Esophagus muscularis mucosa (tissue), 4 donors: ENCODE measurements at regions not wholly inside any gene's neighbourhood (a gene's known extent, or its start where the extent isn't known, plus 50 kb on each side); places are given as distances from the start of the nearest gene placed in this dataset.

ENCODE experiments used
- DNase-seq: peaks from one replicate; pipeline ENCODE4 v3.0.0-alpha.2; 2017; ENCODE audit errors: extremely low spot score
- H3K27ac ChIP-seq, 4 donors: fragments of 200-600 bp; sonication (generic); replicated peaks in 1 of 4; 1 replicate in 3 of 4; 2 replicates in 1 of 4; pipeline ENCODE4 v1.5.1; 2016 to 2019; ENCODE audit warnings: mild to moderate bottlenecking in 1 of 4
- H3K27me3 ChIP-seq, 4 donors: fragments of 200-600 bp; sonication (generic); one replicate each; pipeline versions ENCODE4 v1.5.1 to v1.6.0; 2016 to 2019
- H3K36me3 ChIP-seq, 4 donors: fragments of 200-600 bp; sonication (generic); one replicate each; pipeline ENCODE4 v1.5.1; 2016 to 2019
- H3K4me1 ChIP-seq, 4 donors: fragments of 200-600 bp; sonication (generic); one replicate each; pipeline ENCODE4 v1.5.1; 2016 to 2019
- H3K4me3 ChIP-seq, 4 donors: fragments of 200-600 bp; sonication (generic); 1 replicate in 2 of 4; 2 replicates in 2 of 4; pipeline ENCODE4 v1.5.1; 2016 to 2019; ENCODE audit warnings: mild to moderate bottlenecking in 4 of 4, moderate library complexity in 1 of 4
- H3K9me3 ChIP-seq, 4 donors: fragments of 200-600 bp; sonication (generic); 1 replicate in 3 of 4; 2 replicates in 1 of 4; pipeline ENCODE4 v1.5.1; 2016 to 2019
- EP300 ChIP-seq: sonication (generic); formaldehyde crosslinking; IDR thresholded peaks from one replicate; pipeline ENCODE4 v1.6.1; 2017; ENCODE audit warnings: antibody characterized with exemption
- POLR2A ChIP-seq: fragments of 450-650 bp; IDR thresholded peaks from one replicate; pipeline ENCODE4 v1.6.1; 2017; ENCODE audit warnings: antibody characterized with exemption, moderate library complexity, mild to moderate bottlenecking, low read depth
- POLR2AphosphoS5 ChIP-seq, 2 donors: sonication (generic); formaldehyde crosslinking; IDR thresholded peaks; one replicate each; pipeline ENCODE4 v1.6.1; 2017; ENCODE audit warnings: antibody characterized with exemption in 2 of 2
- WGBS: methylation state at CpG from one replicate; pipeline ENCODE4 v1.1.5; 2018; 5-methylcytosine and 5-hydroxymethylcytosine counted together
- intact Hi-C: fragments of 100-400 bp; cut with DNase I; formaldehyde crosslinking; loops from one replicate; pipeline ENCODE4 v1.15.1; 2023
- TF ChIP-seq, protein P1 (sequence below), 3 experiments: fragments of 200-600 bp in 2 of 3; fragments of 450-650 bp in 1 of 3; sonication (generic) in 2 of 3; IDR thresholded peaks; one replicate each; pipeline ENCODE4 v1.5.1; 2017 to 2019; ENCODE audit warnings: antibody characterized with exemption in 3 of 3, mild to moderate bottlenecking in 2 of 3, moderate library complexity in 1 of 3

DNA sequence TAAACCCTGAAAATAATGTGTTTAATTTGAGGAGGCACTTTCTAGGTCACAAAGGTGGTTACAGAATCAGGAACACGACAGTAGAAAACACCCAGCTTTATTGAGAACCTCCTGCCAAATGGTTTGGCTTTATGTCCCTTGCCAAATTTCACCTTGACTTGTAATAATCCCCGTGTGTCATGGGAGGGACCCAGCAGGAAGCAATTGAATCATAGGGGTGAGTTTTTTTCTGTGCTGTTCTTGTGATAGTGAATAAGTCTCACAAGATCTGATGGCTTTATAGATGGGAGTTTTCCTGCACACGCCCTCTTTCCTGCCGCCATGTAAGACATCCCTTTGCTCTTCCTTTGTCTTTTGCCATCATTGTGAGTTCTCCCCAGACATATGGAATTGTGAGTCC is 193.8 kb upstream of the KLF6 start:
- peak; percentile 68 for DNase-seq
- Histone ChIP-seq H3K27ac (no peak overlapping the region), H3K4me3 (no peak overlapping the region), H3K27me3 (no peaks in the 10 kb centered on the region), H3K9me3 (peaks cover 0 to 5% (median 0%) of the 10 kb centered on the region in 4 donors), H3K4me1 (no peaks in the 10 kb centered on the region), H3K36me3 (no peaks in the 10 kb centered on the region)
- TF ChIP-seq POLR2AphosphoS5 (IDR thresholded peaks at IDR 0.05) (no peak), EP300 (no peak), POLR2A (no peak)
- TF ChIP-seq, protein P1, sequence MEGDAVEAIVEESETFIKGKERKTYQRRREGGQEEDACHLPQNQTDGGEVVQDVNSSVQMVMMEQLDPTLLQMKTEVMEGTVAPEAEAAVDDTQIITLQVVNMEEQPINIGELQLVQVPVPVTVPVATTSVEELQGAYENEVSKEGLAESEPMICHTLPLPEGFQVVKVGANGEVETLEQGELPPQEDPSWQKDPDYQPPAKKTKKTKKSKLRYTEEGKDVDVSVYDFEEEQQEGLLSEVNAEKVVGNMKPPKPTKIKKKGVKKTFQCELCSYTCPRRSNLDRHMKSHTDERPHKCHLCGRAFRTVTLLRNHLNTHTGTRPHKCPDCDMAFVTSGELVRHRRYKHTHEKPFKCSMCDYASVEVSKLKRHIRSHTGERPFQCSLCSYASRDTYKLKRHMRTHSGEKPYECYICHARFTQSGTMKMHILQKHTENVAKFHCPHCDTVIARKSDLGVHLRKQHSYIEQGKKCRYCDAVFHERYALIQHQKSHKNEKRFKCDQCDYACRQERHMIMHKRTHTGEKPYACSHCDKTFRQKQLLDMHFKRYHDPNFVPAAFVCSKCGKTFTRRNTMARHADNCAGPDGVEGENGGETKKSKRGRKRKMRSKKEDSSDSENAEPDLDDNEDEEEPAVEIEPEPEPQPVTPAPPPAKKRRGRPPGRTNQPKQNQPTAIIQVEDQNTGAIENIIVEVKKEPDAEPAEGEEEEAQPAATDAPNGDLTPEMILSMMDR (IDR thresholded peaks at IDR 0.05): no peak
- intact Hi-C loops: loop anchor here (10.0 kb wide), 1 partner anchor 136 kb away; no protein-coding TSS in a partner anchor
- 77% methylated on average over 4 of the region's 4 CpGs for WGBS

DNA sequence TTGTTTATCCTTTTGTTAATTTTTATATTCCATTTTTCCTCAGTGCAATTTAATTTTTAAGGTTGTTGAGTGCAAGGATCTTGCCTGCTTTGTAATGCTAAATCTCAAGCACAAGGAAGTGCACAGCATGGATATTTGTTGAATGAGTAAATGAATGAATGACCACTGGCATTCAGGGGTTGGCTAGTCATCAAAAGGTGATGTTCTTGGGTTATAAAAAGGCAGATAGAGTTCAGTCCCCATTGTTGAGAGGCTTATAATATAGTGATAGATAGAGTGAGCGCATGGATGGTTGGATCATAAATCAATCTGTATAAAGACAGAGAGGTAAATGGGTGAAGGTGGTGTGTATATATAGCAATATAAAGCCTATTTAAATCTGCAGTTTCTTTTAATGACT is 193.2 kb upstream of the KLF6 start:
- no peak overlapping the region for H3K4me3 ChIP-seq

DNA sequence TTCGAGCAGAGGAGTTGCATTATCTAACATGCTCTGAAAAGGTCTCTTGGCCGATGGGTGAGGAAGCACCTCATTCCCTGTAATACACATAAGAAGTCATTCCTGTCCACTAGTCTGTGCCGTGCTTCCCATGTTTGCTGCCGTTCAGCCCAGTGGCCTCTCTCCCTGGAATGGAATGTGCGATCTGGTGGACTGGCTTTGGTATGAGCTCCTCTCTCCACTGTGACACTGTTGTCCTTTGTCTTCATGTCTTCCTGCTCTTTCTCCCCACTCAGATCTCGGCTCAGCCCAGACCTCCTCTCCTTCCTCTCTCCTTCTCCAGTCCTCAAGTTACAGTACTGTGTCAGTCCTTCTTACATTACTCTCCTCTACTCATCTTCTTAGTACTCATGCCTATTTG is 192.8 kb upstream of the KLF6 start:
- intact Hi-C loops: loop anchor here (10.0 kb wide), 1 partner anchor 137 kb away; no protein-coding TSS in a partner anchor

More for the DNA sequence above, 193.2 kb upstream of the KLF6 start:
- TF ChIP-seq, protein P1 (IDR thresholded peaks at IDR 0.05): no peak
- TF ChIP-seq POLR2A (no peak), EP300 (no peak), POLR2AphosphoS5 (IDR thresholded peaks at IDR 0.05) (no peak)
- peaks cover 0 to 2% (median 0%) of the 10 kb centered on the region in 4 donors for H3K9me3 ChIP-seq
- H3K36me3 ChIP-seq: no peaks in the 10 kb centered on the region
- no peak for DNase-seq
- WGBS: 100% methylated on average over 1 of the region's 1 CpG
- H3K27ac ChIP-seq: no peak overlapping the region
- H3K4me1 ChIP-seq: no peaks in the 10 kb centered on the region
- intact Hi-C loops: loop anchor here (10.0 kb wide), 1 partner anchor 137 kb away; no protein-coding TSS in a partner anchor
- no peaks in the 10 kb centered on the region for H3K27me3 ChIP-seq

DNA sequence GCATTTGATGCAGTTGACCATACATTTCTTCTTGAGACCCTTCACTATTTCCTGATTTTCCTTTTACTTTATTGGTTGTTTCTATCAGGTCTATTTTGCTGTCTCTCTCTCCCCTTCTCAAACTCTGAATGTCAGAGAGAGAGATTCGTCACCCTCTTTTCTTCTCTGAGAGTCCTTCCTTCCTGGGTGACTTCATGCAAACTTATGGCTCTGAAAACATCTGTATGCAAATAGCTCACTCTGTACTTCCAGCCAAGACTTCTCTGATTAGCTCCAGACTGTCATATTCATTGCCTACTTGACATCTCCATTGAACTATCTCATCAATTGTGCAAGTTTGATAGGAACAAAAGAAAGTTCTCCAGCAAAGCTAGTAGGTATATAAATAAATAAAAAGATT is 191.7 kb upstream of the KLF6 start:
- H3K4me3 ChIP-seq: no peak overlapping the region
- DNase-seq: no peak
- H3K36me3 ChIP-seq: no peaks in the 10 kb centered on the region
- TF ChIP-seq POLR2A (no peak), POLR2AphosphoS5 (IDR thresholded peaks at IDR 0.05) (no peak), EP300 (no peak)
- TF ChIP-seq, protein P1 (IDR thresholded peaks at IDR 0.05): no peak
- H3K9me3 ChIP-seq: no peaks in the 10 kb centered on the region
- no peak overlapping the region for H3K27ac ChIP-seq
- intact Hi-C loops: loop anchor here (10.0 kb wide), 1 partner anchor 138 kb away; no protein-coding TSS in a partner anchor
- no peaks in the 10 kb centered on the region for H3K4me1 ChIP-seq
- no peaks in the 10 kb centered on the region for H3K27me3 ChIP-seq
- 100% methylated on average over 1 of the region's 1 CpG for WGBS

More for the DNA sequence above, 192.8 kb upstream of the KLF6 start:
- no peaks in the 10 kb centered on the region for H3K9me3 ChIP-seq
- no peak for TF ChIP-seq POLR2AphosphoS5 (IDR thresholded peaks at IDR 0.05)
- no peak for TF ChIP-seq POLR2A
- TF ChIP-seq, protein P1 (IDR thresholded peaks at IDR 0.05): no peak
- TF ChIP-seq EP300: no peak
- DNase-seq: no peak
- no peaks in the 10 kb centered on the region for H3K4me1 ChIP-seq
- no peak overlapping the region for H3K4me3 ChIP-seq
- WGBS: 89% methylated on average over 6 of the region's 6 CpGs
- H3K27ac ChIP-seq: no peak overlapping the region
- H3K36me3 ChIP-seq: no peaks in the 10 kb centered on the region
- H3K27me3 ChIP-seq: no peaks in the 10 kb centered on the region

DNA sequence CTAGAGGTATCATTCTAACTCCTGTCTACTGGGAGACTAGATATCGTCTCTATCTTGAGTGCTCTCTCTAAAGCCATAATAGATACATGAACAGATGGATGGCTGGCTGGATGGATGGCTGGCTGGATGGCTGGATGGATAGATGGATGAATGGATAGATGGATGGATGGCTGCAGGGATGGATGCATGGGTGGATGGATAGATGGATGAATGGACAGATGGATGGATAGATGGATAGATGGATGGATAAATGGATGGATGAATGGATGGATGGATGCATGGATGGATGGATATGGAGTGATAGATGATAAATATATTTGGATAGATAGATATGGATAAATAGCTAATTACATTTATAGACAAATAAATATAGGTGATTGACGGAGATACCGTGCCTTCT is 191.2 kb upstream of the KLF6 start:
- TF ChIP-seq EP300 (no peak), POLR2AphosphoS5 (IDR thresholded peaks at IDR 0.05) (no peak), POLR2A (no peak)
- TF ChIP-seq, protein P1 (IDR thresholded peaks at IDR 0.05): no peak
- H3K27me3 ChIP-seq: no peaks in the 10 kb centered on the region
- H3K4me1 ChIP-seq: no peaks in the 10 kb centered on the region
- H3K36me3 ChIP-seq: no peaks in the 10 kb centered on the region
- no peak overlapping the region for H3K27ac ChIP-seq
- H3K4me3 ChIP-seq: no peak overlapping the region
- H3K9me3 ChIP-seq: no peaks in the 10 kb centered on the region
- WGBS: 76% methylated on average over 3 of the region's 3 CpGs
- intact Hi-C loops: loop anchor here (10.0 kb wide), 1 partner anchor 139 kb away; no protein-coding TSS in a partner anchor
- no peak for DNase-seq
